ENCODE measurements at regions not wholly inside any gene's neighbourhood (a gene's known extent, or its start where the extent isn't known, plus 50 kb on each side); places are given as distances from the start of the nearest gene placed in this dataset.
"Not testable (repeated sequence)": the region's sequence is repeated elsewhere in the genome, so short reads cannot be mapped to it uniquely, and the experiment has no call there.

- no peak for DNase-seq
Observed at GRCh38 chr5:38645508-38645907, 89.1 kb upstream of the LIFR start.

- DNase-seq, result no peak
Observed at GRCh38 chr5:38648703-38649291, 92.4 kb upstream of the LIFR start.

- no peak for DNase-seq
Observed at GRCh38 chr5:38650540-38650939, 94.1 kb upstream of the LIFR start.

- DNase-seq, result no peak
Observed at GRCh38 chr5:38650946-38651345, 94.5 kb upstream of the LIFR start.

GRCh38 chr5:38651806-38652205 is 95.4 kb upstream of the LIFR start:
- DNase-seq, result no peak

- DNase-seq, result no peak
Observed at GRCh38 chr5:38653389-38653788, 96.9 kb upstream of the LIFR start.

GRCh38 chr5:38655691-38656090 is 99.2 kb upstream of the LIFR start:
- DNase-seq, result no peak

GRCh38 chr5:38656568-38656967 is 100.1 kb upstream of the LIFR start:
- DNase-seq, result no peak

- no peak for DNase-seq
Observed at GRCh38 chr5:38657020-38657419, 100.6 kb upstream of the LIFR start.

GRCh38 chr5:38660194-38660668 is 103.8 kb upstream of the LIFR start:
- peak; percentile 38 for DNase-seq

GRCh38 chr5:38662090-38662489 is 105.6 kb upstream of the LIFR start:
- DNase-seq, result no peak

GRCh38 chr5:38663249-38663648 is 106.8 kb upstream of the LIFR start:
- DNase-seq, result no peak

- DNase-seq, result no peak
Observed at GRCh38 chr5:38666668-38667498, 110.4 kb upstream of the LIFR start.

GRCh38 chr5:38667499-38667776 is 111.0 kb upstream of the LIFR start:
- no peak for DNase-seq

- no peak for DNase-seq
Observed at GRCh38 chr5:38669361-38669880, 113.0 kb upstream of the LIFR start.

- no peak for DNase-seq
Observed at GRCh38 chr5:38670066-38670465, 113.6 kb upstream of the LIFR start.

- no peak for DNase-seq
Observed at GRCh38 chr5:38670878-38671277, 114.4 kb upstream of the LIFR start.

GRCh38 chr5:38672059-38672788 is 115.8 kb upstream of the LIFR start:
- DNase-seq, result no peak

GRCh38 chr5:38673671-38674071 is 117.2 kb upstream of the LIFR start:
- no peak for DNase-seq

- DNase-seq, result no peak
Observed at GRCh38 chr5:38675443-38675842, 119.0 kb upstream of the LIFR start.

- no peak for DNase-seq
Observed at GRCh38 chr5:38677636-38678035, 121.2 kb upstream of the LIFR start.

- DNase-seq, result no peak
Observed at GRCh38 chr5:38678076-38678475, 121.6 kb upstream of the LIFR start.

GRCh38 chr5:38678697-38679096 is 122.3 kb upstream of the LIFR start:
- DNase-seq, result not testable (repeated sequence)

All from NCI-H1417 treated with DMSO at 0.1 percent for 48 hours (cell line).